Breast epithelium (tissue), 4 donors: ENCODE measurements at regions not wholly inside any gene's neighbourhood (a gene's known extent, or its start where the extent isn't known, plus 50 kb on each side); places are given as distances from the start of the nearest gene placed in this dataset.

Source experiments
- DNase-seq, 2 donors: peaks; one replicate each; pipeline ENCODE4 v3.0.0-alpha.2; 2019; ENCODE audit warnings: low spot score in 2 of 2
- H3K27ac ChIP-seq, 2 donors: fragments of 200-600 bp; sonication (generic) in 1 of 2; one replicate each; pipeline ENCODE4 v1.5.1; 2016 to 2019; ENCODE audit warnings: mild to moderate bottlenecking in 1 of 2
- H3K27me3 ChIP-seq, 2 donors: fragments of 200-600 bp; sonication (generic) in 1 of 2; one replicate each; pipeline versions ENCODE4 v1.5.1 to v1.6.0; 2017 to 2019; ENCODE audit warnings: control low read depth in 1 of 2, mild to moderate bottlenecking in 1 of 2
- H3K36me3 ChIP-seq: fragments of 200-600 bp; one replicate; pipeline ENCODE4 v1.5.1; 2019
- H3K4me1 ChIP-seq, 2 donors: fragments of 200-600 bp; sonication (generic); one replicate each; pipeline ENCODE4 v1.5.1; 2016 to 2019; ENCODE audit warnings: control low read depth in 1 of 2
- H3K4me3 ChIP-seq, 3 donors: fragments of 200-600 bp; sonication (generic); 1 replicate in 2 of 3; 2 replicates in 1 of 3; pipeline ENCODE4 v1.5.1; 2016 to 2019; ENCODE audit warnings: mild to moderate bottlenecking in 3 of 3, moderate library complexity in 2 of 3
- H3K9me3 ChIP-seq, 2 donors: fragments of 200-600 bp; sonication (generic) in 1 of 2; one replicate each; pipeline ENCODE4 v1.5.1; 2016 to 2019; ENCODE audit warnings: control low read depth in 1 of 2
- POLR2A ChIP-seq: fragments of 450-650 bp; IDR thresholded peaks from one replicate; pipeline ENCODE4 v1.6.1; 2016; ENCODE audit warnings: antibody characterized with exemption, mild to moderate bottlenecking, moderate library complexity
- POLR2AphosphoS5 ChIP-seq, 3 donors: sonication (generic); formaldehyde crosslinking; IDR thresholded peaks; one replicate each; pipeline ENCODE4 v1.6.1; 2017; ENCODE audit warnings: antibody characterized with exemption in 3 of 3
- intact Hi-C: fragments of 100-400 bp; cut with DNase I; formaldehyde crosslinking; loops from one replicate; pipeline ENCODE4 v1.15.1; 2023; ENCODE audit warnings: low total_unique reads
- TF ChIP-seq, protein P1 (sequence below), 3 donors: fragments of 450-650 bp; IDR thresholded peaks; one replicate each; pipeline ENCODE4 v1.5.1; 2016 to 2017; ENCODE audit warnings: antibody characterized with exemption in 3 of 3, mild to moderate bottlenecking in 3 of 3, moderate library complexity in 3 of 3

DNA sequence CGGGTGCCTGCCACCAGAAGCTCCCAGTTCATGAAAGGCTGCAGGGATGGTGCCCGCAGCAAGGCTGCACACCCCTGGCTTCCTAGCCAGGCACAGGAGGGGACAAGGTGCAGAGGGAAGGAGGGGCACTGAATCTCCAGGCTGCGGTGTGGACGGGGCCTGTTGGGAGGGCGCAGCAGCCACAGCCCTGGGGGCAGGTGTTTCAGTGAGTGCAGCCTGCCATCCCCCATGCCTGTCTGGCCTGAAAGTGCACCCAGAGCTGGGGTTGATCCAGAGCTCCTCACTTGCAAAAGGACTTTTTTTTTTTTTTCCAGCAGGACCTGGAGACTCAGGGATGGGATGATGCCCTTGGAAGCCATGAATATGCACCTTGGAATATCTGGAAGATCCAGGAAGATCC is 153.7 kb upstream of the C1orf174 start:
- Histone ChIP-seq H3K4me1 (no peaks in the 10 kb centered on the region), H3K4me3 (no peak overlapping the region), H3K27me3 (peaks cover 0 to 16% of the 10 kb centered on the region in 2 donors), H3K27ac (no peak overlapping the region), H3K9me3 (no peaks in the 10 kb centered on the region), H3K36me3 (no peaks in the 10 kb centered on the region)
- intact Hi-C loops, result loop anchor here (5.0 kb wide), 1 partner anchor 59 kb away; no protein-coding TSS in a partner anchor
- DNase-seq, result no peak
- TF ChIP-seq POLR2AphosphoS5 (IDR thresholded peaks at IDR 0.05), result no peak
- TF ChIP-seq POLR2A, result no peak
- TF ChIP-seq, protein P1, sequence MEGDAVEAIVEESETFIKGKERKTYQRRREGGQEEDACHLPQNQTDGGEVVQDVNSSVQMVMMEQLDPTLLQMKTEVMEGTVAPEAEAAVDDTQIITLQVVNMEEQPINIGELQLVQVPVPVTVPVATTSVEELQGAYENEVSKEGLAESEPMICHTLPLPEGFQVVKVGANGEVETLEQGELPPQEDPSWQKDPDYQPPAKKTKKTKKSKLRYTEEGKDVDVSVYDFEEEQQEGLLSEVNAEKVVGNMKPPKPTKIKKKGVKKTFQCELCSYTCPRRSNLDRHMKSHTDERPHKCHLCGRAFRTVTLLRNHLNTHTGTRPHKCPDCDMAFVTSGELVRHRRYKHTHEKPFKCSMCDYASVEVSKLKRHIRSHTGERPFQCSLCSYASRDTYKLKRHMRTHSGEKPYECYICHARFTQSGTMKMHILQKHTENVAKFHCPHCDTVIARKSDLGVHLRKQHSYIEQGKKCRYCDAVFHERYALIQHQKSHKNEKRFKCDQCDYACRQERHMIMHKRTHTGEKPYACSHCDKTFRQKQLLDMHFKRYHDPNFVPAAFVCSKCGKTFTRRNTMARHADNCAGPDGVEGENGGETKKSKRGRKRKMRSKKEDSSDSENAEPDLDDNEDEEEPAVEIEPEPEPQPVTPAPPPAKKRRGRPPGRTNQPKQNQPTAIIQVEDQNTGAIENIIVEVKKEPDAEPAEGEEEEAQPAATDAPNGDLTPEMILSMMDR (IDR thresholded peaks at IDR 0.05), result no peak

DNA sequence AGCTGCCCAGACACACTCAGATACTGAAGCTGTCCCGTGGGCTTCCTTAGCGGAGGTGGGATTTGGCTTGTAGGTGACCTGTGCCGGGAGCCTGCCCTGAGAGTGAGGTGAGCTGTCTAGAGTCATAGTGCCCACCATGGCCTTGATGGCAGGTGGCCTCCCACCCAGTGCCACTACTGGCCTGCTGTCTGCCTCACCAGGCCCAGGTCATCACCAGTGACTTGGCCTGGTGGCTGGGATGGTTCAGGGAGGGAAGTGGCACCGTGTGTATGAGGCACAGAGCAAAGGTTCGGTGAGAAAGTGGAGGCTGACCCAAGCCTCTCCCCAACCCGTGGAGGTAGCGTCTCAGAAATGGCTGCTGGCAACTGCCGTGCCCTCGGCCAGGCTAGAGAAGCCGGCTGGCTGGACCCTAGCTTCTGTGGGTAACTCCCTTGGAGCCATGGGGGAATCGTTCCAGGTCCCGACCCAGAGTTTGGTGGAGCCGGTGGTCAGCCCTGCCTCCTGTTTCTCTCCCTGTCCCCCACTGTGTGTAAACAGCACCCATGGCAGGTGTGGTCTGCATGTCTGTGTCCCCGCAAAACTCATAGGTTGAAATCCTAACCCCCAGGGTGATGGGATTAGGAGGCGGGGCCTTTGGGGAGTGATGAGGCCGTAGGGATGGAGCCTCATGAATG is 155.4 kb upstream of the C1orf174 start:
- H3K4me1 ChIP-seq, result no peaks in the 10 kb centered on the region
- no peak overlapping the region for H3K27ac ChIP-seq
- TF ChIP-seq, protein P1 (IDR thresholded peaks at IDR 0.05), result no peak
- TF ChIP-seq POLR2A (no peak), POLR2AphosphoS5 (IDR thresholded peaks at IDR 0.05) (no peak)
- intact Hi-C loops, result no loop called here
- DNase-seq, result no peak
- H3K27me3 ChIP-seq, result peaks cover 0 to 9% of the 10 kb centered on the region in 2 donors
- H3K36me3 ChIP-seq, result no peaks in the 10 kb centered on the region
- H3K4me3 ChIP-seq, result no peak overlapping the region
- no peaks in the 10 kb centered on the region for H3K9me3 ChIP-seq

DNA sequence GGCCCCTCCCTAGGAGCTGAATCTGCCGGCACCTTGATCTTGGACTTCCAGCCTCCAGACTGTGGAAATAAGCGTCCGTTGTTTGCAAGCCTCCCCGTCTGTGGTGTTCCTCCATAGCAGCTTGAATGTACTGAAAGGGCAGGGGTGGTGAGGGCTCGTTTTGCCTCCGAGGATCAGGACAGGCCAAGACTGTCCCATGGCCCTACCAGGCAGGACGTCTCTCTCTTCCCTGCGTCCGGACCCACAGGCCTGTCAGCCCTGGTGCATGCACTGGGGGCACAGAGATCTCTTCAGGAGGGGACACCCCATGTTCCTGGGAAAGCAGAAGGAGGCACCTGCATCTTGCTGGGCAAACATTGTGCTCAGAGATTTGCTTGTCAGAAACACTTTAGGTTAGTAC is 156.3 kb upstream of the C1orf174 start:
- TF ChIP-seq, protein P1 (IDR thresholded peaks at IDR 0.05), result no peak
- TF ChIP-seq POLR2AphosphoS5 (IDR thresholded peaks at IDR 0.05) (no peak), POLR2A (no peak)
- H3K9me3 ChIP-seq, result no peaks in the 10 kb centered on the region
- no peaks in the 10 kb centered on the region for H3K4me1 ChIP-seq
- no peak overlapping the region for H3K27ac ChIP-seq
- intact Hi-C loops, result no loop called here
- H3K4me3 ChIP-seq, result no peak overlapping the region
- H3K27me3 ChIP-seq, result peaks cover 0 to 6% of the 10 kb centered on the region in 2 donors
- no peak for DNase-seq
- H3K36me3 ChIP-seq, result no peaks in the 10 kb centered on the region

DNA sequence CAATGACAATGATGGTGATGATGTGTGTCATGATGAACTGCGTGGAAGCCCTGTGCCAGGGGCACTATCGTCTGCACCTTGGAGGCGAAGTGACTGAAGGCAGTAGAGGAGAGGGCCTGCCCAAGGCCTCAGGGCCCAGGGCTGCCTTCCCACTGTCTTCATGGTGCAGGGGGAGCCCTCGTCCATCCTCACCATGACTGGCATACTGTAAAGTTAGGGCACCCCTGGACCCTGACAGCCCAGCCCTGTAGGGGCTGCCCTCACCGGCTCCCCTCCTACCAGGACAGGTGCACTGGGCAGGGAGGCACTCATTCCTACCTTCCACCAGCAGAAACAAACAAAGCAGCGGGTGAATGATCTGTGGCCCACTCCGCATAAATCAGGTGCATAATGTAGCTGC is 156.9 kb upstream of the C1orf174 start:
- intact Hi-C loops, result no loop called here
- Histone ChIP-seq H3K4me1 (no peaks in the 10 kb centered on the region), H3K27ac (no peak overlapping the region), H3K27me3 (peaks cover 0 to 6% of the 10 kb centered on the region in 2 donors), H3K9me3 (no peaks in the 10 kb centered on the region), H3K36me3 (no peaks in the 10 kb centered on the region), H3K4me3 (no peak overlapping the region)
- DNase-seq, result no peak
- no peak for TF ChIP-seq POLR2AphosphoS5 (IDR thresholded peaks at IDR 0.05)
- TF ChIP-seq, protein P1 (IDR thresholded peaks at IDR 0.05), result no peak
- TF ChIP-seq POLR2A, result no peak

DNA sequence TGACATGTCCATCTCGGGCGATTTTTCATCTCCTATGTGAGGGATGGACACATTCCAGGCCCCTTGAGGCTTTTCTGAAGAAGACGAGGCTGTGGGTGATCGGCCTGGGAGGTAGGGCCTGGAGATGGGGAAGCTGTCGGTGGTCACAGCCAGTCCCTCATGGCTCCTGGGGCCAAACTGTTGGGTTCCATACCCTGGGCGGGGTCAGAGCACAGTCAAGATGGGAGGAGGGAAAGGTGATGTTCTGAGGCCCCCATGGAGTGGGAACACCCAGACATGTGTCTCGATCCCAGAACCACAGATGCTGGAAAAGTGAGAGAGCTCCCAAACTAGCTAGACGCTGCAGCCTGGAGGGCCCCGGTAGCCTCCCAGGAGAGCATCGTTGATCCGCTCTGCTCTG is 157.5 kb upstream of the C1orf174 start:
- TF ChIP-seq, protein P1 (IDR thresholded peaks at IDR 0.05), result no peak
- TF ChIP-seq POLR2AphosphoS5 (IDR thresholded peaks at IDR 0.05) (no peak), POLR2A (no peak)
- no peak for DNase-seq
- H3K27me3 ChIP-seq, result peaks cover 0 to 6% of the 10 kb centered on the region in 2 donors

More for the DNA sequence above, 157.5 kb upstream of the C1orf174 start:
- H3K9me3 ChIP-seq, result no peaks in the 10 kb centered on the region
- no peaks in the 10 kb centered on the region for H3K36me3 ChIP-seq
- no peaks in the 10 kb centered on the region for H3K4me1 ChIP-seq
- intact Hi-C loops, result no loop called here
- H3K27ac ChIP-seq, result no peak overlapping the region
- H3K4me3 ChIP-seq, result no peak overlapping the region
